DMS 273 treated with DMSO at 0.1 percent for 48 hours (cell line): ENCODE measurements at regions not wholly inside any gene's neighbourhood (a gene's known extent, or its start where the extent isn't known, plus 50 kb on each side); places are given as distances from the start of the nearest gene placed in this dataset.

ENCODE experiments used
- DNase-seq: peaks from one replicate; lab custom pipeline; 2025; lab: John Stamatoyannopoulos, UW

DNA sequence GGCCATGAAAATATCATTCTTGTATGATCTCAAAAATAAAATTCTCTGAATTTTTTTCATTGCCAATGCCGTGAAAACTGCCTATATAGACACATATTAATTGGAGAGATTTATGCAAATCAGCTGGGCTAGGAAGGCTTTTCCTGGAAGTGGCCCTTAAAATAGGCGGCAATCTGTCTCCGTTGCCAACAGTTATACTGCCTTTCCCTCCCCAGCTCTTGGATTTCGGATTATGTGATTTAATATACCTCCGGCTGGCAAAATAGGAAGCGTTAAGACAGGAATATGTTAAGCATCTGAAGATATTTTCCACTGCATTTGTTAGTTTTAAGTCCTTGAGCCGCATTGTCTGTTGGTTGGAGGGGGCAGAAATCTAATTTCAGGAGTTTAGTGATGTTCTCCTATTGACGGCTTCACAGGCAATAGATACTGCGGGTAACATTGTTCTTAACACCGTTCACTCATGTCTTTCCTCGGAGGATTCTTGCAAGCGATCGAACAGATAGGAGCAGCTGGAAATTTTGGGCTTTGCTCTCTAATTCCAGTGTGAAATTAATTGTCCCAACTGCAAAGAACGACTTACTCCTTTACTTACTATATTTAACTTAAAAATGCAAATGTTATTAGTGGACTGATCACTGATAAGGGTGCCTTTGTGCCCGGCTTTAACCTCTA lies 113.3 kb downstream of the LINC00237 start:
- peak; percentile 55 for DNase-seq

DNA sequence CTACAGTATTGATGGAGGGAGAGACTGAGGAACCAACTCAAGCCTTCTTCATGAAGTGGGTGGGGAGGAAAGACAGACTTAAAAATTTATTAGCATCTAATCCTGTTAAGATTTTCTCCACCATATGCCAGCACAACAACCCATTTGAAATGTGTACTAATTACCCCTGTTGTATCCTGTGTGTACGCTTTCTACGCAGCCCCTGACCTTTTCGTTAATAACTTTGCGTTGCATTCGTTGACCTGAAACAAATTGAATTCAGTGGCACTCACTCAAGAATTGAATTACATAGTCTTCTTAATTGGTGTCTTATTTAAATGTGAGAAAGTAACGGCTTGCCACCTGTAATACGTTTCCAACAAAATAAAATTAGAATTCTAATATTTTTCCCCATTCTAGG lies 113.9 kb downstream of the LINC00237 start:
- DNase-seq = peak; percentile 11

DNA sequence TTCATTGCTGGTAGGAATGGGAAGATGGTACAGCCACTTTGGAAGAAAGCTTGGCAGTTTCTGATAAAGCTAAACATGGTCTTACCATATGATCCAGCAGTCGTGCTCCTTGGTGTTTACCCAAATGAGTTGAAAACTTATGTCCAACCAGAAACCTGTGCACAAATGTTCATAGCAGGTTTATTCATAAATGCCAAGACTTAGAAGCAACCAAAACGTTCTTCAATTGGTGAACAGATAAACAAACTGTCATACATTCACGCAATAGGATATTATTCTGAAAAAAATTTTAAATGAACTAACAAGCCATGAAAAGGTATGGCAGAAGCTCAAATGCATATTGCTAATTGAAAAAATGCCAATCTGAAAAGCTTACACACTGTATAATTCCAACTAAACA lies 117.1 kb downstream of the LINC00237 start:
- no peak for DNase-seq

DNA sequence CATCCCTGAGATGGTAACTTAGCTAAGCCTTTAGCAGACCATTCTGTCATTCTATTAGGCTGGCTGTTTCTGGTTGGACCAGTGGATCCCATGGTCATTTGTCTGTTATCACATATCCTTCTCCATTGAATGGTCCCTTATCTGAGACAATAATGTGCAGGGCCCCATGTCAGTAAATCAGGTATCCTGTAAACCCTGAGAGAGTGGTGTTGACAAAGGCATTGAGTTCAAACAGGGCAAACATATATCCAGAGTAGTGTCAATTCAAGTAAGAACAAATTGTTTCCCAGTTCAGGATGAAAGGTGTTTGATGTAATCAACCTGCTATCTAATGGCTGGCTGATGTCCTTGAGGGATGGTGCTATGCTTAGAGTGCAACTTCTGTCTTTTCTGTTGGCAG lies 126.2 kb downstream of the LINC00237 start:
- DNase-seq = no peak

DNA sequence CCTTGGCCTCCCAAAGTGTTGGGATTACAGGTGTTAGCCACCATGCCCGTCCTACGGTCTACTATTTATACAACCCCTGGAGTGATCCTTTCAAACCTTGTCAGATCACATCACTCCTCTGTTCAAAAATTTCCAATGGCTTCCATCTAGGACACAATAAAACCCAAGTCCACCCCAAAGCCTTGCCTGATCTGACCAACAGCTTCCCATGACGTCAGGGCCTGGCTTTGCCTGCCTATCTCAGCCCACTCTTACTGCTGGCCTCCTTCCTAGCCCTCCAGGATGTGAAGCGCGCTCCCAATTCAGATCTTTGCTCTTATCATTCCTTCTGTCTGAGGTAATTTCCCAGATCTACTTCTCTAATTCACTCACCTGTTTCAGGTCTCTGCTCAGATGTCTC lies 128.4 kb downstream of the LINC00237 start:
- DNase-seq = no peak

DNA sequence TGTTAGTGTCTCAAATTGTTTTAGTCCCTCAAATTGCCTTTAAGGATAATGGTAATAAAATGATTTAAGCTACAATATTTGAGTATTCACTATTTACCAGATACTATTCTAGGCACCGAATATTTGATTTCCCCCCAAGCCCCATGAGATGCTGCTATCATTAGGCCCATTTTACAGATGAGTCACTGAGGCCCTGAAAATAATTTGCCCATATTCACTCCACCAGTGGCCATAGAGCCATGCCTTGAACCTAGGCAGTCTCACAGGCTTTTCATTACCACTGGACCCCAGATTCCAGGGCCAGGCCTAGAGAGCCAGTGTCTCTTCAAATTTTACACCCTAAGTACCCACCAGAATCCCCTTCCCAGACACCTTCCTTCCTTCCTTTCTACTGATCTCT lies 133.7 kb downstream of the LINC00237 start:
- no peak for DNase-seq

DNA sequence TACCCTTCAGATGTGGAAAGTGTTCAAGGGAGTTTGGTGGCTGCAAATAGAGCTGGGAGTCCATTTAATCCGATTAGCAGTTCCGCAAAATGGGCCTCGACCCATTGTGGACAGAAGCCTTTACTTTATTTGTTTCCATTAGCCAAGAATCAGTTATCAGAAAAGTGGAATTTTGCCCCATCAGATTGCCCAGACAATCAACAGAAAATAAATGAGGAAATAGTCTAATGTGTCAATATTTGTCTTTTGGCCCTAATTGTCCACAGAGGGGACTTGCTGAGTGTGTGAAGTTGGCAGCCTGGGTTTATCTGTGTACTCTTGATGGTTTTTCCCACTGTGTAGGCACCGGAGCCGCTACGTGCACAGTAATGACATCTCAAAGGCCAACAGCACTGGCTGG lies 134.3 kb downstream of the LINC00237 start:
- no peak for DNase-seq

DNA sequence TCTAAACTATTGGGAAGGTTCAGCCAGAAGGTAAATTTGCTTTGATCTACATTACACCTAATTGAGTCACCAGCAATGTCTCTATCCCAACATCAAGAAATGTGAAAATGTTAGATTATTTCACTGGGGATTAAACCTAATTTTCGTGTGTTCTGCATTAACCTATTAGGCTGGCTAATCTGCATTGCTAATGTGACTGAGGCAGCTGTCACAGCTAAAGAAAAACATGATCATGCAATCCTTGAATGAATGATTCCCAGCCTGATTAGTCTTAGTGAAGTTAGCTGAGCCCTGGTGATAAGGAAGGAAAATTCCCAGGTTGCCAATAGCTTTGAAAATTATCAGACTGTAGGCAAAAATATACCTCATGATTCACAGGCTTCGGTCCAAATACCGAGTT lies 135.3 kb downstream of the LINC00237 start:
- peak; percentile 19 for DNase-seq

DNA sequence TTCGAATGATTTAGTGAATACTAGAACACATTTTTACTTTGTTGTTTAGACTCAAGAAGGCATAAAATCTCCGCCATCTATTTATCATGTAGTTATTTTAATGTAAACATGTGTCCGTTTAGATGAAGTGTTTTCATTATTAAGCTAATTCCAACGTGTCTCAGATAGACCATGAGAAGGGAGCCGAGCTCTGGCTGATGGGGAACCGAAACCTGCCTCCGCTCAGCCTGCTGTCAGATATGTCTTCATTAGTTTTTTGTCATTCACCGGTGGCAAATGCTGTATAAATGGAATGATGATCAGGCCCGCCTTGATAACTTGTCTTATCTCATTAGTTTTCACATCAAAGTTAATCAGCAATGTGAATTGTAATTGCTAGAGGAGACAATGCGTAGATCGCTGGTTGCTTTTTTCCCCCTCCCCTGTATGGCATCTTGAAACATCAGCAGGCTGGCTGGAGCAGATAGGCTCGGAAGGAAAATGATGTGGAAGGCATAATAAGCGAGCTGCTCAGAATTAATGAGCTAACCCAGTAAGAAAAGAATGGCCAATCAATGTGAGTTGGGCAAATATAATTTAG lies 136.4 kb downstream of the LINC00237 start:
- DNase-seq = no peak

DNA sequence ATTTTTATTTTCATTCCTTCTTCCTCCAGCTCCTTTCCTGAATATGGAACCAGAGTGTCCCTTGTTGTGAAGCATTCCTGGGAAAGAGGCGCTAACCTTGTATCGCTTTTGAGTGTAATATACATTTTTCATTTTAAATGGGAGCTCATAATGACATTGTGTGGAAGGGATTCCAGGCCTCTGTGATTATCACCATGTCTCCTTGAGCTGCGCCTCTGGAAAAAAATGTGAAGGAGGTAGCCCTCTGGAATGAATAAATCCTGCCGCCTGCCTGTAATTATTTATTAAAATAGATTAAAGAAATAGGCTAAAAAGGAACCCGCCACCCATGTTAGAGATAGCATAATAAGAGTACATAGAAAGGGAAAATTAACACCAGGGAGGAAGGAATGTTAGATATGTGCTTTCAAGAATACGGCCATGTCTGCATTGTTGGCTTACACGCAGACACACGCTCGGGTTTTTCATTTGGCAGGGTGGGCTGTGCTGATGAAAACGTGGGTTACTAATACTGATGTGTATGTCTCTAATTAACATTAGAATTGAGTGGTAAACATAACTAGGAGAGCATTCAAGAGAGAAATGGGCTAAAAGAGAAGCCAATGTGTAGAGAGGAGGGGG lies 138.5 kb downstream of the LINC00237 start:
- no peak for DNase-seq

DNA sequence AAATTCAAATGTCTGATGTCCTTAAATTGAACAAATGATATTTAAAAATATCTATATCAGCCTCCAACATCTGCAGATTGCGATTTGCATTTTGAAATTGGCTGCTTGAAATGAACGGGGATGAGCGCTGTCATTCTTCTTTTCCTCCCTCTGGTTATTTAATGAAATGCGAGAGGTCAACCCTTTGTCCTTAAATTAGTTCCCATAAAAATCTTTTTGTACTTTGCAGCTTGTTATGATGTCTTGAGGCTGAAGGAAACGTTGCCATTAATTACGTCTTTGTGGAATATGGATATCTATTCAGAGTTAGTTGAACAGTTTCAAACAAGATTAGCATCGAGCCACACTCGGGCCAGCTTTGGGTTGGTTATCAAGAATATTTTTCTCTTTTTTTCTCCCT lies 140.0 kb downstream of the LINC00237 start:
- no peak for DNase-seq

DNA sequence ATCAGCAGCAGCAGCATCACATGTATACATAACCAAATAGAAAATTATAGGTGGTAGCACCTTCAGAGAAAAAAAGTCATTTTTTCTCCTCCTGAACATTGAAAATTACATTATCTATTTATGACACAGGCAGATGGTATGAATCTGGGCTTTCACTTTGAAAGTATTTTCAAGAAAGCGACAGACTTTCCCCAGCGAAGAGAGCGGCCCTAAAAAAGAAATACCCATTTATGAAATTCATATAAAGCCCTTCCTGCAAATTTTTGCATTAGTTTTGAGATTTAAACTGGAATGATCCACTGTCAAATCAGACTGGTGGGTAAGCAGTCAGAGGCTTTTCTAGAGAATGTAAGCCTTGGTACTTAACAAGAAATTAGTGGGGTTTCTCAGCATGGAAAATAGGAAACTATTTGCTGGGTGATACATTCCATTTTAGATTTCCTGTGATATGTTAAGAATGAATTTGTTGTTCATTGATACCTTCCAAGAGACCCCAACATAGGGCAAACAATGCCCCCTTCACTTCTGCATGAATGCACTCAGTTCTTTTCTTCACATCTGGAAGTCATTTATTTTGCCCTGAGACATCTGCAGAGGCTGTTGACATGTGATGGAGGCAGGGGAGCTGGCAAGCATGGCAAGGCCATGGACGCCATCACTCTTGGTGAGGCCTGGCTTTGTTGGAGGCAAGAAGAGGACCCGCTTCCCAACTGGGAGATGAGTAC lies 147.0 kb downstream of the LINC00237 start:
- no peak for DNase-seq

DNA sequence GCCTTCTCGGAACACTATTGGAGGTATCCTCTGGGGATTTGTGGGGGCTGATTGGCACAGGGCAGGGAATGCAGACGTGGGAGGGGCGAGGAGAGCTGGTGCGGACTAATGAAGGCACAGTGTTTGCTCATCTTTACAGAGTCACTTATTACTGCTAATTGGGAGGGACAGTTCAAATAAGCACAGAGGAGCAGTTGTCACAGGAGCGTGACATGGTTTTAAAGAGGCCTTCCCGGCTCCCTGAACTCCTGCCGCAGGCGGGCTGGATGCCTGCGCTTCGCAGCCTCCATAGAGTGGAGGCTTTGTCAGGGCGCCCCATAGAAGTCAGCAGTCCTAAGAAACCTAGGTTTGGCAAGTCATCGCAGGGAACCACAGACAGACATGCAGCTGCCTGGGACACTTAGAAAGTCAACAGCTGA lies 149.6 kb downstream of the LINC00237 start:
- no peak for DNase-seq

DNA sequence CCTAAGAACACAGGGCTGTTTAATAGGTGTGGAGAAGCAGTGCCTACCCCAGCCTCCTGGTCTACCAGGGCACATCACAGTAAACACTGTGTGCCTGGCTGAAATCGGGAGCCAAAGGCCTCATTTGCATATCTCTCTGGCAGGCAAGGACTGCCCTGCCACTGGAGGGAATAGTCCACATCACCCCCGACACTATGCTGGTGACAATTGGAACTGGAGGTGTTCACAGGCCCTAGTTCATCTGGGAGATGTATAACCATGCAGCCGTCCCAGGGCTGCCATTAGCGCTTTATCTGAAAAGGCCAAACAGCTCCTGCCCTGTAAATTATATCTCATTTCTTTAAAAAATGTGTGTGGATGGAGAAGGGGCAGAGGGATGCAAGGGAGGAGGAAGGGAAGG lies 150.3 kb downstream of the LINC00237 start:
- no peak for DNase-seq

DNA sequence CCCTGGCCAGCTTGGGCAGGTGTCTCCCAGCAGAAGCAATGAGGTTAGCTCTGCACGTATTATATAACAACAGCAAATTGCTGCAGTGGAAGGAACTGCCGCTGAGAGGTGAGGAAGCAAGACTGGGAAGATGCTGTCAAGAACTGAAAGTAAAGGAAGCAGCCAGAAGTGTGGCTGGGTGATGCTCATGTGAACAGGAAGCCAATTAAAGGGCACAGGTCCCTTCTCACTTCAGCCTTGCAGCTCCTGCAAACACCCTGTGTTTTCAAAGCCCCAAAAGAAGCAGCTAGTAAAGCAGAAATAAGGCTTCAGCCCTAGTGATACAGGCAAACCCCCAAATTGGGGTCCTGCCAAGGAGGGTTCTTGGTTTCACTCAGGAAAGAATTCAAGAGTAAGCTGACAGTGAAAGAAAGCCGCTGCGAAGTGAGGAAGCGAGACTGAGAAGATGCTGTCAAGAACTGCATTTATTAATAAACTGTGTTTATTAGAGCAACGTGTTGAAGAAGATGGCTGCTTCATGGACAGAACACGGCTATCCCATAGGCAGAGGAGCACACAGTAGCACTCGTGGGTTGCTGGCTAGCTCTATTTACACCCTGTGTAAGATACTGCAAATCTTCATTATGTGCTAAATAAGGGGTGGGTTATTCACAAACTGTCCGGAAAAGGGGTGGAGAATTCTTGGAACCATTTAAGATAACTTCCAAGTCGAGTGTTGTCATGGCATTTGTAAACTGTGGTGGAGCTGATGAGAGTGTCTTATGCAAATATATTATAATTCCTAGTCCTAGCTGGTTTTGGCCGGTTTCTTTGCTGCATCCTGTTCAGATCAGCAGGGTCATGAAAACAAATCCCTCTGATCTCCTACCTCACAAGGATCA lies 152.2 kb downstream of the LINC00237 start:
- no peak for DNase-seq

DNA sequence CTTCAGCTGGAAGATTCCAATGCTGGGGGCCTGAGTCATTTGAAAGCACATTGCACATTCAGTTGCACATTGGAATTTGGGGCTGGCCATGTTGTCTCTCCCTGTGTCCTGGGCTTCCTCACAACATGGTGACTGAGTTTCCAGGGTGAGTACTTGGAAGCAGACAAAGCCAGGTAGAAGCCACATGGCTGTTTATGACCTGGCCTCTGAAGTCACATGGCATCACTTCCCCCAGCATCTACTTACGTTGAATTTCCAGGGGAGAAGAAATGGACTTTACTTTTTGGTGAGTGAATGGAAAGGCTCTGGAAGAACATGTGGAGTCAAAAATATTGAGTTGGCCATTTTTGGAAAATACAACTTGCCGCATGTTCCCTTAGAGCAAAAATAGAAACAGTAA lies 155.5 kb downstream of the LINC00237 start:
- no peak for DNase-seq

DNA sequence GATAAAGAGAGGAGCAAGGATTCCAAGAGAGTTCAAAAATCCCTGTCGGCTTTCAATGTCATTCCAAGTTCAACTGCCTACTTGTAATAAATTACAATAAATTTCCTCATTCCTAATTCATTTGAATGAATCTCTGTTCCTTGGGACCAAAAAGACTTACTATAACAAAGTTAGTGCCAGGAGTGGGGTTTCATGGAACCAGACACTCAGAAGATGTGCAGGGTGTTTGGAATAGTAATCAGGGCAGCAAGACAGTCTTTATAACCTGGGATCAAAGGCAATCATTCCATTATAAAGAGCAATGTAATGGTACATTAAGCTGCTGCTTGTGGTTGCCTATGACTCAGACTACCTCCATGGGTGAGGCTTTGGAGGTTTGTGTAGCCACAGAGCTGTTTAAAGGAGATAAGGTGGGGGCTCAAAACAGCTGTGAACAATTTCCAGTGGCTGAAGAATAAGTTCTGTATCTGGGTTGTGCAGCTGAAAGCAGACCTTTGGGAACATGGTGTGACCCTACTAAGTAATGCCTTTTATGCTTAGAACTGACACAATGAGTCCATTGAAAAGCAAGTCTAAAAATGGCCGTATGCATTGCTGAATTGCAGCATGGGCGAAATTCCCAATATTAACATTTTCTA lies 159.9 kb downstream of the LINC00237 start:
- DNase-seq = no peak

DNA sequence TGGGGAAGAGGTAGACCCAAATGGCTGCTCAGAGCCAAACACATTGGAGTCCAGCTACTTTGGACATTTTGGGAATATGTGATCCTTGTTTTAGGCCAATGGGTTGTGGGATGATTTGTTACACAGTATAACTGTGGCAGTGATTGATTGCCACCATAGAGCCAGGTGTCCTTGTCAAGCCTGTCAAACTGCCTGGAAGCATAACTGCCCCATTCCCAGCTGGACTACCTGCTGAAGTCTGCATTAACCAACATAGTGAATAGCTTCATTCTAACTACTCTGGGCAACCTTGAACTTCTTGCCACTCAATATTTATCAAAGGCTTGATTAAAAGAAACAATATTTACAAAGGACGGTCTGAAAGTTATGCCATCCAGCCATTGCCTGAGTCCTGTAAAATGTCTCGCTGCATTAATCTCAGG lies 164.7 kb downstream of the LINC00237 start:
- no peak for DNase-seq

DNA sequence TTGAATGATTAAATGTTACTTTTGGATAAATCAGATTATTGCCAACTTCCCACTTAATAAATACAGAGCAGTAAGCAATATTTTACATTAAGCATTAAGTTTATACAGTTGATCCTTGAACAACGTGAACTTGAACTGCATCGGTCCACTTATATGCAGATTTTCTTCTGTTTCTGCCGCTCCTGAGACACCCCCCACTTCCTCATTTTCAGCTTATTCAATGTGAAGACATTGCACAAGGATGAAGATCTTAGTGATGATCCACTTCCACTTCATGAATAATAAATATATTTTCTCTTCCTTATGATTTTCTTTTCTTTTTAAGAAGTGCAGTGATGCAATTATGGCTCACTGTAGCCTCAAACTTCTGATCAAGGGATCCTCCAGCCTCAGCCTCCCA lies 167.2 kb downstream of the LINC00237 start:
- no peak for DNase-seq

DNA sequence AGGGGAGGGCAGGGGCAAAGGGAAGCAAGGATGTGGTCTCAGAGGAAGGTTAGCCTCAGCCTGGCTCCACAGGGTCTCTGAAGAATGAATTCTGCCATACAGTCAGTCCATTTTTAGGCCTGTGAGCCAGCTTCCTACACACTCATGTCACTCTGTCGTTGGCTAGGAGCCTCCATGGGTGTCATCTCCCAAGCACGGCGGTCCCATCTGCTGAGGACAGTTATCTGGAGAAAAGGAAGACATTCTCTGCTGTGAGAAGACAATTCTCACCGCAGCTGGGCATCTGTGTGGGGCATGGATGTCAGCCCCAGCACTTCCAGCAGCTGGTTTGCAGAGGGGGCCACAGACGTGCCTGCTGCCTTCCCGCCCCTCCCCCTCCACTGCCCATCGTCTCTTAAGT lies 167.6 kb downstream of the LINC00237 start:
- no peak for DNase-seq

DNA sequence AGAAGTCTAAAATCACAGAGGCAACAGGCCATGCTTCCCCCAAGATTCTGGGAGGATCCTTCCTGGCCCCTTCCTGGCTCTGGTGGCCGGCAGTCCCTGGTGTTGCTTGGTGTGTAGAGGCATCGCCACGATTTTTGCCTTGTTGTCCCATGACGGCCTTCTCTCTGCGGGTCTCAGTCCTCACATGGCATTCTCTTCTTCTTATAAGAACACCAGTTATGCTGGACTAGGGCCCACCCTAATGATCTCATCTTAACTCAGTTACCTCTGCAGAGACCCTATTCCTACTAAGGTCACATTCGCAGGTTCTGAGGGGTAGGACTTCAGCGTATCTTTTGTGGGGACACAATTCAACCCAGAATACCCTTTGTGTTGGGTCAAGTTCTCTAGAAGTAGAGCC lies 168.0 kb downstream of the LINC00237 start:
- DNase-seq = no peak
